Psoas muscle (tissue), 7 donors: ENCODE measurements at regions not wholly inside any gene's neighbourhood (a gene's known extent, or its start where the extent isn't known, plus 50 kb on each side); places are given as distances from the start of the nearest gene placed in this dataset.

ENCODE experiments used
- ATAC-seq, 4 donors: fragments of 200-7000 bp; cut with Tn5 transposase; one replicate each; pipeline ENCODE4 v1.9.1; 2020; ENCODE audit warnings: moderate library complexity in 3 of 4, mild to moderate bottlenecking in 2 of 4
- DNase-seq, 2 donors: peaks; one replicate each; pipeline ENCODE4 v3.0.0-alpha.2; 2020
- H3K27ac ChIP-seq: fragments of 200-600 bp; one replicate; pipeline ENCODE4 v1.8.0; 2022
- H3K27me3 ChIP-seq, 3 donors: fragments of 200-600 bp in 1 of 3; one replicate each; pipeline versions ENCODE4 v1.6.1 to v1.8.0; 2013 to 2022; ENCODE audit warnings: low read length in 2 of 3, mild to moderate bottlenecking in 2 of 3, moderate library complexity in 1 of 3; ENCODE audit not compliant: insufficient read depth in 3 of 3
- H3K36me3 ChIP-seq, 2 donors: fragments of 200-600 bp in 1 of 2; one replicate each; pipeline versions ENCODE4 v1.6.1 to v1.8.0; 2013 to 2022; ENCODE audit warnings: low read depth in 1 of 2, mild to moderate bottlenecking in 1 of 2, moderate library complexity in 1 of 2; ENCODE audit not compliant: insufficient read depth in 1 of 2
- H3K4me1 ChIP-seq: fragments of 200-600 bp; one replicate; pipeline ENCODE4 v1.8.0; 2022
- H3K4me3 ChIP-seq: fragments of 200-600 bp; one replicate; pipeline ENCODE4 v1.8.0; 2022; ENCODE audit warnings: mild to moderate bottlenecking
- H3K9me3 ChIP-seq: fragments of 200-600 bp; one replicate; pipeline ENCODE4 v1.8.0; 2022
- CTCF ChIP-seq: fragments of 200-600 bp; IDR thresholded peaks from one replicate; pipeline ENCODE4 v1.8.0; 2022; ENCODE audit warnings: antibody characterized with exemption
- WGBS, 3 donors: extraction: QIAGEN DNeasy Blood & Tissue Kit; methylation state at CpG; one replicate each; pipeline versions ENCODE4 v1.1.6 to v1.1.7; 2013; 5-methylcytosine and 5-hydroxymethylcytosine counted together
- intact Hi-C, 2 donors: fragments of 100-400 bp; cut with DNase I; formaldehyde crosslinking; loops; one replicate each; pipeline versions ENCODE4 v1.11.0 to v1.14.2; 2022
- donor health status: healthy with polysubstance abuse.
- donor health status: DM: no; HTN: no; CAD: no; lungs with moderate emphysema.
- donor health status: Bipolar disorder and iron deficiency.
- donor health status: healthy.
- donor health status: DM: yes; HTN: yes; CAD: no.
- donor health status: DM: no; HTN: no; CAD: no.
- donor health status: DM: yes; HTN: yes; CAD: no.

- ATAC-seq (peak in 3 of 4 donors; percentile 28 to 62 (median 50)), DNase-seq (no peak)
- Histone ChIP-seq H3K36me3 (no peaks in the 10 kb centered on the region), H3K27ac (no peak overlapping the region), H3K4me3 (no peak overlapping the region), H3K27me3 (no peaks in the 10 kb centered on the region), H3K4me1 (no peaks in the 10 kb centered on the region), H3K9me3 (no peaks in the 10 kb centered on the region)
- intact Hi-C loops: no loop called here
- TF ChIP-seq CTCF: no peak
- whole genome bisulfite sequencing, 3 donors: 43 to 54% (median 52%) methylated on average over 8 of the region's 8 CpGs
Measured at GRCh38 chr2:45274250-45274926, 265.1 kb upstream of the SIX2 start.

DNA sequence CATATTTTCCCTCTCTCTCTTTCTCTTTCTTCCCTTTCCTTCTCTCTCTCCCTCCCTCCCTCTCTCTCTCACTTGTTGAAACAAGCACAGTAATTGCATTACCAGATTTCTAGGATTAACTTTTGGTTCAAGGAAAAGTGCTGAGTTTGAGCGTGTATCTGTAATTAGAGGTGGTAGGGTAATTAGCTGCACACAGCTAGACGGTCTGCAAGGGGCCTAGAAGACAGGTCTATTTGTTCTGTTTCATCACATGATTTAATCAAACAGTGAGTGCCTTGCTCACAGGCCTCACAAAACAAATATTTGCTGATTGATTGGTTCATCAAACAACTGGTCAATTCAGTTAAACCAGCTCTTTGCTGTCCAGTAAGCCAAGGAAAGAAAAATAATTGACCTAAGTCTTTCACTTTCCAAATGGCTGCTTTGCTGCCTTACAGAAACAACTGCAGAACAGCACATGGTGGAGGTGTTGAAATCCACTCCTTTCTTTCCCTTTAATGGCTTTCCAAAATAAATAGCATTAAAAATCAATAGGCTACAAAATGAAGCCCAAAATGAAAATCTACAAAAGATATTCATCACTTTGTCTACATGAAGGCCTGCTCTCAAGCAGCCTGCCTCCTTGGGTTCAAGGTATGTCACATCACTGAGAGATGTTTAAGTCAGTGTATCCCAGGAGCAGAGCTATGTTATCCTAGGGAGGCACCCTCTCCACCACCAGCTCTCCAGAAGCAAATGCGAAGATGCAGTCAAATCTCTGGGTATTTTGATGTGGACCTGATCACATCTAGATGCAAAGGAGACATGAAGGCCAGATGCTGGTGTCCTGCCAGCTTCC, 264.4 kb upstream of the SIX2 start:
- intact Hi-C loops: no loop called here
- no peaks in the 10 kb centered on the region for H3K9me3 ChIP-seq
- no peaks in the 10 kb centered on the region for H3K36me3 ChIP-seq
- no peaks in the 10 kb centered on the region for H3K27me3 ChIP-seq
- H3K4me1 ChIP-seq: no peaks in the 10 kb centered on the region
- no peak for TF ChIP-seq CTCF
- no peak overlapping the region for H3K4me3 ChIP-seq
- no peak for DNase-seq
- H3K27ac ChIP-seq: no peak overlapping the region
- 87 to 91% (median 88%) methylated on average over 3 of the region's 3 CpGs for WGBS, 3 donors
- no peak for ATAC-seq

- no peak overlapping the region for H3K4me3 ChIP-seq
- no peak overlapping the region for H3K27ac ChIP-seq
- H3K36me3 ChIP-seq: no peaks in the 10 kb centered on the region
- no peaks in the 10 kb centered on the region for H3K4me1 ChIP-seq
- intact Hi-C loops: no loop called here
- ATAC-seq (no peak), DNase-seq (no peak)
- TF ChIP-seq CTCF: no peak
- H3K9me3 ChIP-seq: no peaks in the 10 kb centered on the region
- no peaks in the 10 kb centered on the region for H3K27me3 ChIP-seq
- 78 to 95% (median 86%) methylated on average over 2 of the region's 2 CpGs for WGBS, 3 donors
Measured at GRCh38 chr2:45272549-45273265, 263.5 kb upstream of the SIX2 start.

DNA sequence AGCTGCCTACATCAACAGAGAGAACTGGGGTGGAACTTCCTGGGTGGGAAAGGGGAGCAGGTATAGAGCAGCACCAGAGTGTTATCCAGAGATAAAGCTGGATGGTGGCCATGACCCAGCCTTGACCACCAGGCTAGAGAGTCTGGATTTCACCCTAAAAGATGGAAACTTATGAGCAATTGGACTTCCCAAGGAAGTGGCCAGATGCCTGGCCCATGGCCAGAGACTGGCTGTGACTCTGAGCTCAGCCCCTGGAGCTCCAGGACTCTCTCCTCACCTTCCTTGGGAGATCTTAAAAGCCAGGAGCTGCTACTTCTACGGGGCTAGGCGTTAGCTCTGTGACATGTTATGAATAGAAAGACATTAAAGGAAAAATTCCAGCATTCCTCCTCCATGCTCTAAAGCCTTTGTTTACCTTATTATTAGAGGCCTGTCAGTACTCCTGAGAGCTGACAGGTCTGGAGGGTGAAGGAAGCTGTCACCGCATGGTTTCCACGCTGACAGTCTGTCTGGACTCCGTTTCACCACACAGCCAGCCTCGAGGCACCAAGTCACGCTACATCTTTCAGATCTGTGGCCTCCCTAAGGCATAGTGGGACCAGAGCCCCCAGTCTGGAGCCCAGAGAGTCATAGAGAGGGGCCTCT, 260.0 kb upstream of the SIX2 start:
- H3K36me3 ChIP-seq: no peaks in the 10 kb centered on the region
- no peak for TF ChIP-seq CTCF
- no peak overlapping the region for H3K27ac ChIP-seq
- DNase-seq: no peak
- H3K4me1 ChIP-seq: no peaks in the 10 kb centered on the region
- no peaks in the 10 kb centered on the region for H3K9me3 ChIP-seq
- no peak for ATAC-seq
- intact Hi-C loops: no loop called here
- no peak overlapping the region for H3K4me3 ChIP-seq
- WGBS, 3 donors: 86 to 89% (median 88%) methylated on average over 7 of the region's 7 CpGs
- no peaks in the 10 kb centered on the region for H3K27me3 ChIP-seq
